ENCODE measurements at regions not wholly inside any gene's neighbourhood (a gene's known extent, or its start where the extent isn't known, plus 50 kb on each side); places are given as distances from the start of the nearest gene placed in this dataset.

DNA sequence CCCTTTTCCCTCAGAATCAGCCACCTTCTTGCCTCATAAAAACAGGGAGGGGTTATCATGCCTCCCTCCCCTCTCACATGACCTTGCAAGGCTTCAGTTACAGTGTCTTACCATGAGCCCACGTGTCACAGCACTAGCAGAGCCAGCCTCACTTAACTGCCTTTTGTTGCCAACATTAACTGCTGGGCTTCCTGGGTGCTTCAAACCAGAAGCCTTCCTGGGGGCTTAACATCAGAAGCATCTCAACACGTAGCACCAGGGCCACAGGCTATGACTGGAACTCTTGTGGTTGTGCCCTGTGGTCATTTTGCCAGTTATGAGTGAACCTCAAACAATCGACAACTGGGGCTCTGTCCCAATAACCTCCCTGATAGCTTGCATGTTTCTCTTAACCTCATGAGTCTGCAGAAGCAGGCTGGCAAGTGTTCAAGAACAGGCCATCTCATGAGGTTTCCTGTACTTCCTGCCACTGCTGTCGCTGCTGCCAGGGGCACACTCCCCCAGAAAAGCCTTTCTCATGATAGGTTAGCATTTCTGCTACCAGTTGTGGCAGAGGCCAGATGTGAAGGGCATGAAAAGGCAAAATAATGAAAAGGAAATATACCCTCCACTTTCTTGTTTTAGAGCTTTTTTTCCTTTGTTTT lies 132.2 kb downstream of the GLUL start (continued):
- TF ChIP-seq, protein P1, sequence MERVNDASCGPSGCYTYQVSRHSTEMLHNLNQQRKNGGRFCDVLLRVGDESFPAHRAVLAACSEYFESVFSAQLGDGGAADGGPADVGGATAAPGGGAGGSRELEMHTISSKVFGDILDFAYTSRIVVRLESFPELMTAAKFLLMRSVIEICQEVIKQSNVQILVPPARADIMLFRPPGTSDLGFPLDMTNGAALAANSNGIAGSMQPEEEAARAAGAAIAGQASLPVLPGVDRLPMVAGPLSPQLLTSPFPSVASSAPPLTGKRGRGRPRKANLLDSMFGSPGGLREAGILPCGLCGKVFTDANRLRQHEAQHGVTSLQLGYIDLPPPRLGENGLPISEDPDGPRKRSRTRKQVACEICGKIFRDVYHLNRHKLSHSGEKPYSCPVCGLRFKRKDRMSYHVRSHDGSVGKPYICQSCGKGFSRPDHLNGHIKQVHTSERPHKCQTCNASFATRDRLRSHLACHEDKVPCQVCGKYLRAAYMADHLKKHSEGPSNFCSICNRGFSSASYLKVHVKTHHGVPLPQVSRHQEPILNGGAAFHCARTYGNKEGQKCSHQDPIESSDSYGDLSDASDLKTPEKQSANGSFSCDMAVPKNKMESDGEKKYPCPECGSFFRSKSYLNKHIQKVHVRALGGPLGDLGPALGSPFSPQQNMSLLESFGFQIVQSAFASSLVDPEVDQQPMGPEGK (CRISPR knock-in tag; IDR thresholded peaks at IDR 0.05; ENCODE audit: borderline replicate concordance) = peak; percentile 72; the same call in 1 of the 2 replicates
- TF ChIP-seq FOXM1 (IDR thresholded peaks at IDR 0.05; ENCODE audit: low read depth) (no peak), FOXM1 (CRISPR knock-in tag; IDR thresholded peaks at IDR 0.05; ENCODE audit: low read depth) (no peak), ZBTB1 (CRISPR knock-in tag; IDR thresholded peaks at IDR 0.05; ENCODE audit: borderline replicate concordance, low read depth) (no peak), CHCHD3 (CRISPR knock-in tag; IDR thresholded peaks at IDR 0.05) (no peak; the same call in 1 of the 2 replicates), HNRNPUL1 (IDR thresholded peaks at IDR 0.05; ENCODE audit: low read length) (0 out of 2 replicates have a peak, but pooled peaks have one; percentile 42), SMAD1 (IDR thresholded peaks at IDR 0.05; ENCODE audit: low read depth, low read length, partially characterized antibody) (no peak), ZBTB7A (IDR thresholded peaks at IDR 0.05; ENCODE audit: borderline replicate concordance, control insufficient read depth, low read depth, low read length) (no peak), ZNF778 (CRISPR knock-in tag; IDR thresholded peaks at IDR 0.05) (no peak), CC2D1A (IDR thresholded peaks at IDR 0.05) (no peak), RBM39 (optimal IDR thresholded peaks at IDR 0.05; ENCODE audit: low read depth, low read length) (no peak), ZKSCAN8 (CRISPR knock-in tag; IDR thresholded peaks at IDR 0.05) (peak; percentile 86), SMAD3 (CRISPR knock-in tag; conservative IDR thresholded peaks at IDR 0.05) (peak; percentile 84; the same call in 1 of the 2 replicates), TSC22D4 (tag; IDR thresholded peaks at IDR 0.05) (0 out of 2 replicates have a peak, but pooled peaks have one; percentile 33), MECOM (CRISPR knock-in tag; IDR thresholded peaks at IDR 0.05) (peak; percentile 91), HNRNPH1 (optimal IDR thresholded peaks at IDR 0.05; ENCODE audit: low read depth, low read length) (no peak), ZC3H8 (IDR thresholded peaks at IDR 0.05) (no peak), HBP1 (CRISPR knock-in tag; IDR thresholded peaks at IDR 0.05) (peak; percentile 41; the same call in 1 of the 2 replicates), TGIF2 (CRISPR knock-in tag; IDR thresholded peaks at IDR 0.05) (no peak), ZNF696 (CRISPR knock-in tag; conservative IDR thresholded peaks at IDR 0.05) (no peak), TFAM (CRISPR knock-in tag; conservative IDR thresholded peaks at IDR 0.05) (no peak), BCL6 (CRISPR knock-in tag; IDR thresholded peaks at IDR 0.05) (no peak)
- TF ChIP-seq, protein P2, sequence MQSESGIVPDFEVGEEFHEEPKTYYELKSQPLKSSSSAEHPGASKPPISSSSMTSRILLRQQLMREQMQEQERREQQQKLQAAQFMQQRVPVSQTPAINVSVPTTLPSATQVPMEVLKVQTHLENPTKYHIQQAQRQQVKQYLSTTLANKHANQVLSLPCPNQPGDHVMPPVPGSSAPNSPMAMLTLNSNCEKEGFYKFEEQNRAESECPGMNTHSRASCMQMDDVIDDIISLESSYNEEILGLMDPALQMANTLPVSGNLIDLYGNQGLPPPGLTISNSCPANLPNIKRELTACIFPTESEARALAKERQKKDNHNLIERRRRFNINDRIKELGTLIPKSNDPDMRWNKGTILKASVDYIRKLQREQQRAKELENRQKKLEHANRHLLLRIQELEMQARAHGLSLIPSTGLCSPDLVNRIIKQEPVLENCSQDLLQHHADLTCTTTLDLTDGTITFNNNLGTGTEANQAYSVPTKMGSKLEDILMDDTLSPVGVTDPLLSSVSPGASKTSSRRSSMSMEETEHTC (IDR thresholded peaks at IDR 0.05) = peak; percentile 73; the same call in 1 of the 2 replicates
- TF ChIP-seq, protein P3, sequence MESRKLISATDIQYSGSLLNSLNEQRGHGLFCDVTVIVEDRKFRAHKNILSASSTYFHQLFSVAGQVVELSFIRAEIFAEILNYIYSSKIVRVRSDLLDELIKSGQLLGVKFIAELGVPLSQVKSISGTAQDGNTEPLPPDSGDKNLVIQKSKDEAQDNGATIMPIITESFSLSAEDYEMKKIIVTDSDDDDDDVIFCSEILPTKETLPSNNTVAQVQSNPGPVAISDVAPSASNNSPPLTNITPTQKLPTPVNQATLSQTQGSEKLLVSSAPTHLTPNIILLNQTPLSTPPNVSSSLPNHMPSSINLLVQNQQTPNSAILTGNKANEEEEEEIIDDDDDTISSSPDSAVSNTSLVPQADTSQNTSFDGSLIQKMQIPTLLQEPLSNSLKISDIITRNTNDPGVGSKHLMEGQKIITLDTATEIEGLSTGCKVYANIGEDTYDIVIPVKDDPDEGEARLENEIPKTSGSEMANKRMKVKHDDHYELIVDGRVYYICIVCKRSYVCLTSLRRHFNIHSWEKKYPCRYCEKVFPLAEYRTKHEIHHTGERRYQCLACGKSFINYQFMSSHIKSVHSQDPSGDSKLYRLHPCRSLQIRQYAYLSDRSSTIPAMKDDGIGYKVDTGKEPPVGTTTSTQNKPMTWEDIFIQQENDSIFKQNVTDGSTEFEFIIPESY (CRISPR knock-in tag; IDR thresholded peaks at IDR 0.05) = no peak

All from K562 (cell line).